HG02571 (cell line): ENCODE measurements at regions not wholly inside any gene's neighbourhood (a gene's known extent, or its start where the extent isn't known, plus 50 kb on each side); places are given as distances from the start of the nearest gene placed in this dataset.

Experiments
- ATAC-seq: cut with Tn5 transposase; IDR thresholded peaks from one replicate; pipeline ENCODE4 v1.9.1; 2021; ENCODE audit warnings: mild to moderate bottlenecking, moderate library complexity; ENCODE audit not compliant: unreplicated experiment

- ATAC-seq: no peak
Observed at GRCh38 chr7:41756650-41757182, 53.8 kb upstream of the INHBA start.

DNA sequence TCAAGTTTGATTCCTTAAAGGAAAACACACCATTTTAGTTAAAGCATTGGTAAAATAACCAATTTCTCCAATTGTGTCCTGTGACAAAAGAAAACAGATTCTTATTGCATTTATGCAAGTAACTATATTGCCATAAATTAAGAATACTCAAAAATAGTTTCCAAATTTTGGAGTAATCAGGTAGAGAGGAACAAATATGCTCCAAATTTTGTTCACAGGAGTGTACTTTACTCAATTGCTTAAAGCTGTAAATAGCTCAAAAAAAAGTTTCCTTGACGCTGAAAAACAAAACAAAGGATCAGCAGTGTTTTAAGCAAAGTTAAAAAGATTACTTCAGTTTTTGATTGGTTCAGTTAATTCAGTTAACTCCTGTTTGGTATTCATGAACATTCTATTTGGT is 52.2 kb upstream of the INHBA start:
- no peak for ATAC-seq

DNA sequence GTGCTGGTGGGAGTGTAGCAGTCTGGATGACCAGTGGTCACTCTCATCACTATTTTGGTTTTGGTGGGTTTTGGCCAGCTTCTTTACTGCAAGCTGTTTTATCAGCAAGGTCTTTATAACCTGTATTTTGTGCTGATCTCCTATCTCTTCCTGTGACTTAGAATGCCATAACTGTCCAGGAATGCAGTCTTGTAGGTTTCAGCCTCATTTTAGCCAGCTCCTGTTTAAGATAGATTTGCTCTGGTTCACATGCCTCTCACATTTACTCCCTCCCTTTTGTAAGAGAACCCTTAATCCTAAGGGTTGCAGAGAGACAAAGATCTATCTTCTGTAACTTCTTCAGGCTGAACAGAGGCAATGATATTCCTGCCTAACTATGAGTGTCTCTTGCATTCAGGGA is 51.2 kb upstream of the INHBA start:
- no peak for ATAC-seq
